Tibial nerve (tissue), 4 donors: ENCODE measurements at regions not wholly inside any gene's neighbourhood (a gene's known extent, or its start where the extent isn't known, plus 50 kb on each side); places are given as distances from the start of the nearest gene placed in this dataset.

Source experiments
- CTCF ChIP-seq, 5 experiments: fragments of 200-600 bp in 3 of 5; fragments of 450-650 bp in 2 of 5; sonication (generic) in 3 of 5; IDR thresholded peaks; one replicate each; pipeline ENCODE4 v1.5.1; 2016 to 2019; ENCODE audit warnings: antibody characterized with exemption in 5 of 5, mild to moderate bottlenecking in 3 of 5, moderate library complexity in 2 of 5
- EP300 ChIP-seq, 2 donors: sonication (generic); formaldehyde crosslinking; IDR thresholded peaks; one replicate each; pipeline ENCODE4 v1.6.1; 2017; ENCODE audit warnings: antibody characterized with exemption in 2 of 2, mild to moderate bottlenecking in 1 of 2
- POLR2A ChIP-seq, 2 donors: fragments of 450-650 bp; IDR thresholded peaks; one replicate each; pipeline ENCODE4 v1.6.1; 2017; ENCODE audit warnings: antibody characterized with exemption in 2 of 2, mild to moderate bottlenecking in 2 of 2, moderate library complexity in 2 of 2

DNA sequence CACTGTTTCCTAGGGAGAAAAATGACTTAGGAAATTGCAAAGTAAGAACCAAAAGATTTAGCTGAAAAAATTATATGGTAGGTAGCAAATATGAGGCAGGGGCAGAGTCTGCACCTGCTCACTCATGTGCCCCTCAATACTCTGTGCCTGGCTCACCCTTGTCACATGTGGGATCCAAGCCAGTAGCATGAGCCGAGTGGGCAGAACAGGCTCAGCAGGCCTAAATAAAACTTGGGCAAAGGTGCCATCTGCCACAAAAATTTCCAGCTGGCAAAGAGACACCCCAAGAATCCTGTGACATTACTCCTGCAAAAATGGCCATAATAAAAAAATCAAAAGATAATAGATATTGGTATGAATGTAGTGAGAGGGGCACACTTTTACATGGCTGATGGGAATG, 1321.2 kb downstream of the NCAM2 start:
- TF ChIP-seq CTCF (IDR thresholded peaks at IDR 0.05): no peak
- TF ChIP-seq POLR2A (IDR thresholded peaks at IDR 0.05): no peak
- no peak for TF ChIP-seq EP300 (IDR thresholded peaks at IDR 0.05)
